ENCODE measurements at regions not wholly inside any gene's neighbourhood (a gene's known extent, or its start where the extent isn't known, plus 50 kb on each side); places are given as distances from the start of the nearest gene placed in this dataset.

- no peak for DNase-seq
These were observed 165.3 kb downstream of the RNF152 start for GRCh38 chr18:61727241-61728193.

GRCh38 chr18:61724532-61724931 is 168.3 kb downstream of the RNF152 start:
- DNase-seq, result no peak

DNA sequence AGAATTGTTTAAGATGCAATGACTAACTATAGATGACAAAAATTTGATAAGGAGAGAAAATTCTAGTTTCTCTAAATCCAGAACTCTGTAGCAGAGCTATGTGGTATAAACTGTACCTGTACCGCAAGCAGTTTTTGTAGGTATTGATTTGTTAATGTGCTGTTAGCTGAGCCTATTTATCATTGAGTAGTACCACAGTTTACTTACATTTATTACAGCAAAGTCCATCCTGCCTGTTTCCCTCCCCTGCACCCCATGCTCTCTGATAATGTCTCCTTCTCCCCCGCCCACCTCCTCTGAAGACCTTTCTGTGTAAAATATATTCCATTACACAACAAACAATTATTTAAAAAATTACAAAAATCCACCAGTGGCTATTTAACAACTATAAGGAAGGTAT is 170.6 kb downstream of the RNF152 start:
- DNase-seq, result no peak

- no peak for DNase-seq
These were observed 172.3 kb downstream of the RNF152 start for GRCh38 chr18:61720496-61720895.

GRCh38 chr18:61719671-61720070 is 173.1 kb downstream of the RNF152 start:
- DNase-seq, result no peak

GRCh38 chr18:61718944-61719343 is 173.9 kb downstream of the RNF152 start:
- no peak for DNase-seq

GRCh38 chr18:61714421-61714820 is 178.4 kb downstream of the RNF152 start:
- no peak for DNase-seq

DNA sequence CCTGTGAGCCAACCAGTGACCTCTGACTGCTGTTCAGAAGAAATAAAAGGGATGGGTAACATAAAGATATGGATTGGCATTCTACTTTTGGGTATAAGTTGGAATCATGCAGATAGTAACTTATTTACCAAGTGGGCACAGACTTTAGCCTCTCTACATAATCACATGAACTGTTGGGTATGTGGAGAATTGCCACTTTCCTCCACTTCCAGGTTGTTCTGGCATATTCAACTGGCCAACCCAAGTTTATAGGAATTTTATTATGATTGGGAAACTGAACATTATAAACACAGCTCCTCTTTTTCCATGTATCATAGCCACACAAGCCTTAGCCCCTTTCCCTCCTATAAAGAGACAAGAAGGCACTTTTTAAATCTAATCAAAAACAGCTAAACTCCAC is 179.3 kb downstream of the RNF152 start:
- DNase-seq, result no peak

- DNase-seq, result no peak
These were observed 182.7 kb downstream of the RNF152 start for GRCh38 chr18:61710082-61710620.

GRCh38 chr18:61706276-61706915 is 186.4 kb downstream of the RNF152 start:
- no peak for DNase-seq

- no peak for DNase-seq
These were observed 189.3 kb downstream of the RNF152 start for GRCh38 chr18:61703508-61703907.

DNA sequence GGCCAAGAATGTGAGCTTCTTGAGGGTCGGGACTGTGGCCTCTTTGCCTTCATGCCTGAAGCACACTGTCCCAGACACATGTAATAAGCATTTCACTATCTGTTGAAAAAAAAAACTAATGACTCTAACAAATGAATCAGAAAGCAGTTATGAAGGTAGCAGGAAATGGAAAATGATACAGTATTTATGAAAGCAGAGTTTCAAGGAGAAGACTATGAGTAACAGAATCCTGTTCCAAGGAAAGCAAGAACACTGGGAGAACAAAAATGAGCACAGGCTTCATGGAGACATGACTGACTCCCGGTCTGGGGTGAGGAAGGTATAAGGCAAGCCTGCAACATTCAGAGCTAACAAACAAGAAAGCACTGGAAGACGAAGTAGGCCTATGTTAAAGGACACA is 190.8 kb downstream of the RNF152 start:
- DNase-seq, result no peak

- DNase-seq, result no peak
These were observed 193.3 kb downstream of the RNF152 start for GRCh38 chr18:61699397-61700110.

DNA sequence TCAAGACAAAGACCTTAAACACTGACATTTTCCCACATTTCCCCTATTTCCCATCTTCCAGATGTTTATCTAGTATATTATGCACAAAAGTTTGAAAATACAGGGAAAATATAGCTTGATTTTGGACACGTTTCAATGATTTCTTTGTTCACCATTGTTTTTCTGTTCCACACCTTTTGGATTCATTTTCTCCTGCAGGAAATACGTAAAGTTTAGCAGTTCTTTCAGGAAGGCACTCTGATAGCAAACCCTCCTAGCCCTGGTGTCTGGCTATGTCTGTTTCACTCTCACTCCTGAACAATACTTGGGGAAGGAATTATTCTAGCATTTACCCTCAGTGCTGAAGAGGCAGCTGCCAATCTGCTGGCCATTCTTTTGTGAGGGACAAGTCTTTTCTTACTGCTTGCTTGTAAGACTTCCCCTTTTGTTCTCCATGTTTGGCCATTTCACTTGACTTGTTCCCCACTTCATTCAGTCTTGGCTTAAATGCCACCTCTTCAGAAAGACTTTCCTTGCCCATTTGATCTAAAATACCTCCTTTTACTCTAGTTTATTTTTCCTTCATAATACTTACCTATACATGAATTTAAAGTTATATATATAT is 195.4 kb downstream of the RNF152 start:
- no peak for DNase-seq

DNA sequence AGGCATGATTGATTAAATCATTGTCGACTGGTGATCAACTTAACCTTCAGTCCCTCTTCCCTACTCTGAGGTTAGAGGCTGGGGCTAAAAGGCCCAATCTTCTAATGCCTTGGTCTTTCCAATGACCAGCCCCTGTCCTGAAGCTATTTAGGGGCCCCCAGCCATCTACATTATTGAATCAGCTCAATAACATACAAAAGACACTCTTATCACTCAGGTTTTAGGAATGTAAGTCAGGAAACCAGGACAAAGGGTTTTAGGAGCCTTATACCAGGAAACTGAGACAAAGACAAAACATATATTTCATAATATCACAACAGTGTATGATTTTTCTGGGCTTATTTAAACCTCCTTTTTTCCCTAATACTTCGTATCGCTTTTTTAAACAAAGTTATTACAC is 198.6 kb downstream of the RNF152 start:
- no peak for DNase-seq

- DNase-seq, result no peak
These were observed 202.2 kb downstream of the RNF152 start for GRCh38 chr18:61690418-61691138.

DNA sequence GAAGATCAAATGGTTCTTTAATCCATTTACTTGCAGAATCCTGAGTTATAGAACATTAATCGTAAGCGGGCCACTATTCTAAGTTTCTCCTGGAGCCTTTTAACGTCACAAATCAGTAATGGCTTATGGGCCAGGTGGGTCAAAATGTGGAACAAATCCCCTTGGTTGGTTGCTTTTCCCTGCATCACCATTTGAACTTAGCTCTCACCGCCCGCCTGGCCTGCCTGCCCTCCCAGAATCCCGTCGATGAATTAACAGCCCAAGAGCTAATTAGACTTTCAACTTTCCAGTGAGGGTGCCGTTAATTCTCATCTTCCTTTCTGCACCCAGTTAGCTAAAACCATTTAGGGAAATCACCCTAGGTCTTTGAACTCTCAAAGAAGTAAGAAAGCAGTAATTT is 205.5 kb downstream of the RNF152 start:
- no peak for DNase-seq

DNA sequence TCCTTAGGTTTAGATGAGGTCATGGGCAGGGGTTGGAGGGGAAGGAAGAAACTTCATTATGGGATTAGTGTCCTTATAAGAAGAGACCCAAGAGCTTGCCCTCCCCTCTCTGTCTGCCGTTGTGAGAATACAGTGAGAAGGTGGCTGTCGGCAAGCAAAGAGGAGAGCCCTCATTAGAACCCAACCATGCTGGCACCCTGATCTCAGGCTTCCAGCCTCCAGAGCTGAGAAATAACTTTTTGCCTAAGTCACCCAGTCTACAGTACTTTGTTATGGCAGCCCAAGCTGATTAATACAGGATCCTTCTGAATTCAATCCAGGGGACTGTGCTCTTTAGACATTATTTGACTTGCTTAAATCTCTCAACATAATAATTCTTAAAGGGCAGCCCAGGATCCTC is 209.0 kb downstream of the RNF152 start:
- DNase-seq, result no peak

GRCh38 chr18:61681065-61681464 is 211.7 kb downstream of the RNF152 start:
- DNase-seq, result no peak

GRCh38 chr18:61679836-61680235 is 213.0 kb downstream of the RNF152 start:
- DNase-seq, result no peak

GRCh38 chr18:61677435-61677970 is 215.3 kb downstream of the RNF152 start:
- DNase-seq, result no peak

Data from activated CD4-positive, alpha-beta T cell treated with anti-CD3 and anti-CD28 coated beads for 4 hours (primary cell).